ENCODE measurements at regions not wholly inside any gene's neighbourhood (a gene's known extent, or its start where the extent isn't known, plus 50 kb on each side); places are given as distances from the start of the nearest gene placed in this dataset.
"Not testable (repeated sequence)": the region's sequence is repeated elsewhere in the genome, so short reads cannot be mapped to it uniquely, and the experiment has no call there.

- H3K27me3 ChIP-seq (ENCODE audit: control insufficient read depth, insufficient read depth, low read length); CTCF ChIA-PET; DNase-seq (ENCODE audit: low read depth, low spot score); BruUV-seq (replicated peaks); intact Hi-C loops (cut with micrococcal nuclease; ENCODE audit: unreplicated experiment); POLR2A ChIA-PET; in situ Hi-C loops (cut with HindIII; ENCODE audit: low pct_unique_long_range_greater_than_20kb, low sequenced_read_pairs); H3K4me1 ChIP-seq (ENCODE audit: control insufficient read depth, insufficient read depth, low read length); ATAC-seq; H3K9me3 ChIP-seq (ENCODE audit: control insufficient read depth, insufficient read depth, low read depth, low read length); H3K4me3 ChIP-seq (ENCODE audit: low read depth in 2 of 2, low read length in 2 of 2); H3K36me3 ChIP-seq (ENCODE audit: control insufficient read depth, insufficient read depth, low read length); H3K27ac ChIP-seq (ENCODE audit: low read length): not testable (repeated sequence)
Measured at GRCh38 chr15:44829150-44829549, 92.8 kb downstream of the TRIM69 start.

GRCh38 chr15:44830692-44831408 lies 94.5 kb downstream of the TRIM69 start:
- POLR2A ChIA-PET; DNase-seq (ENCODE audit: low read depth, low spot score); BruUV-seq (replicated peaks): not testable (repeated sequence)

GRCh38 chr15:44831409-44831741 lies 95.0 kb downstream of the TRIM69 start:
- H3K4me1 ChIP-seq (ENCODE audit: control insufficient read depth, insufficient read depth, low read length); DNase-seq (ENCODE audit: low read depth, low spot score); H3K27me3 ChIP-seq (ENCODE audit: control insufficient read depth, insufficient read depth, low read length); H3K4me3 ChIP-seq (ENCODE audit: low read depth in 2 of 2, low read length in 2 of 2); ATAC-seq; H3K9me3 ChIP-seq (ENCODE audit: control insufficient read depth, insufficient read depth, low read depth, low read length); CTCF ChIA-PET; intact Hi-C loops (cut with micrococcal nuclease; ENCODE audit: unreplicated experiment); in situ Hi-C loops (cut with HindIII; ENCODE audit: low pct_unique_long_range_greater_than_20kb, low sequenced_read_pairs); H3K27ac ChIP-seq (ENCODE audit: low read length); BruUV-seq (replicated peaks); H3K36me3 ChIP-seq (ENCODE audit: control insufficient read depth, insufficient read depth, low read length): not testable (repeated sequence)
- POLR2A ChIA-PET = interaction anchor here (0.7 kb wide), 1 partner anchor 285 kb away, joined by 5 read pairs; no protein-coding TSS in a partner anchor

More at GRCh38 chr15:44830692-44831408, 94.5 kb downstream of the TRIM69 start:
- CTCF ChIA-PET = interaction anchor here (0.6 kb wide), 1 partner anchor 255 kb away, joined by 4 read pairs; no protein-coding TSS in a partner anchor
- H3K36me3 ChIP-seq (ENCODE audit: control insufficient read depth, insufficient read depth, low read length); intact Hi-C loops (cut with micrococcal nuclease; ENCODE audit: unreplicated experiment); H3K4me1 ChIP-seq (ENCODE audit: control insufficient read depth, insufficient read depth, low read length); H3K27me3 ChIP-seq (ENCODE audit: control insufficient read depth, insufficient read depth, low read length); H3K27ac ChIP-seq (ENCODE audit: low read length); in situ Hi-C loops (cut with HindIII; ENCODE audit: low pct_unique_long_range_greater_than_20kb, low sequenced_read_pairs); H3K4me3 ChIP-seq (ENCODE audit: low read depth in 2 of 2, low read length in 2 of 2); H3K9me3 ChIP-seq (ENCODE audit: control insufficient read depth, insufficient read depth, low read depth, low read length): not testable (repeated sequence)
- ATAC-seq = peak; percentile 26; the same call in 1 of the 2 replicates

DNA sequence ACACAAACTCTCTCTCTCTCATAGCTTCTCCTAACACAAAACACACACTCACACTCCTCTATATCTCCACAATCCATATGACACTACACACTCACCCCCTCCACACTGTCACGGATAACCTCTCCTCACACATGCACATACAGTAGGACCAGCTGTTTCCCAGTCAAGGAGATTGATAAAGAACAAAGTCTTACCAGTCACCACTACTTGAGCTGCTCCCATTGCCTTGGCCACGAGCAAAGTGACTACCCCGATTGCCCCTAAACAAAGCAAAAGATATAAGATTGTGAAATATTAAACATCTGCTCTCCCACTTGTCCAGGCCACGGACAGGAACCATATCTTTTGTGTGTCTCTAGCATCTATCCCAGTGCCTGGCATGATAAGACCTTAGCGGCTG lies 95.8 kb downstream of the TRIM69 start:
- H3K27me3 ChIP-seq (ENCODE audit: control insufficient read depth, insufficient read depth, low read length); CTCF ChIA-PET; H3K36me3 ChIP-seq (ENCODE audit: control insufficient read depth, insufficient read depth, low read length); intact Hi-C loops (cut with micrococcal nuclease; ENCODE audit: unreplicated experiment); H3K4me3 ChIP-seq (ENCODE audit: low read depth in 2 of 2, low read length in 2 of 2); ATAC-seq; H3K9me3 ChIP-seq (ENCODE audit: control insufficient read depth, insufficient read depth, low read depth, low read length); in situ Hi-C loops (cut with HindIII; ENCODE audit: low pct_unique_long_range_greater_than_20kb, low sequenced_read_pairs); DNase-seq (ENCODE audit: low read depth, low spot score); BruUV-seq (replicated peaks); H3K4me1 ChIP-seq (ENCODE audit: control insufficient read depth, insufficient read depth, low read length); H3K27ac ChIP-seq (ENCODE audit: low read length): not testable (repeated sequence)
- POLR2A ChIA-PET = interaction anchor here (0.7 kb wide), 2 partner anchors 262 to 286 kb away, joined by 3 to 5 read pairs; no protein-coding TSS in a partner anchor

DNA sequence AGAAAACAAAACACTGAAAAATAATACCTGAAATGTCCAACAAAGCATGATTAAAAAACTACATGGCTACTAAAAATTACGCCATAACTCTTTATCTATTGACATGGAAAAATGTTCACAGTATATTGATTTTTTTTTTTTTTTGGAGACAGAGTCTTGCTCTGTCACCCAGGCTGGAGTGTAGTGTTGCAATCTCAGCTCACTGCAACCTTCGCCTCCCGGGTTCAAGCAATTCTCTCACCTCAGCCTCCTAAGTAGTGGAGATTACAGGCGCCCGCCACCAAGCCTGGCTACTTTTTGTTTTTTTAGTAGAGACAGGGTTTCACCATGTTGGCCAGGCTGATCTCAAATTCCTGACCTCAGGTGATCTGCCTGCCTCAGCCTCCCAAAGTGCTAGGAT lies 96.8 kb downstream of the TRIM69 start:
- H3K27ac ChIP-seq (ENCODE audit: low read length); in situ Hi-C loops (cut with HindIII; ENCODE audit: low pct_unique_long_range_greater_than_20kb, low sequenced_read_pairs); POLR2A ChIA-PET; BruUV-seq (replicated peaks); H3K36me3 ChIP-seq (ENCODE audit: control insufficient read depth, insufficient read depth, low read length); CTCF ChIA-PET; H3K4me1 ChIP-seq (ENCODE audit: control insufficient read depth, insufficient read depth, low read length); intact Hi-C loops (cut with micrococcal nuclease; ENCODE audit: unreplicated experiment); ATAC-seq; H3K27me3 ChIP-seq (ENCODE audit: control insufficient read depth, insufficient read depth, low read length); DNase-seq (ENCODE audit: low read depth, low spot score); H3K4me3 ChIP-seq (ENCODE audit: low read depth in 2 of 2, low read length in 2 of 2); H3K9me3 ChIP-seq (ENCODE audit: control insufficient read depth, insufficient read depth, low read depth, low read length): not testable (repeated sequence)

GRCh38 chr15:44833761-44834160 lies 97.4 kb downstream of the TRIM69 start:
- H3K27me3 ChIP-seq (ENCODE audit: control insufficient read depth, insufficient read depth, low read length); CTCF ChIA-PET; H3K36me3 ChIP-seq (ENCODE audit: control insufficient read depth, insufficient read depth, low read length); ATAC-seq; H3K9me3 ChIP-seq (ENCODE audit: control insufficient read depth, insufficient read depth, low read depth, low read length); H3K4me1 ChIP-seq (ENCODE audit: control insufficient read depth, insufficient read depth, low read length); in situ Hi-C loops (cut with HindIII; ENCODE audit: low pct_unique_long_range_greater_than_20kb, low sequenced_read_pairs); POLR2A ChIA-PET; H3K4me3 ChIP-seq (ENCODE audit: low read depth in 2 of 2, low read length in 2 of 2); intact Hi-C loops (cut with micrococcal nuclease; ENCODE audit: unreplicated experiment); BruUV-seq (replicated peaks); H3K27ac ChIP-seq (ENCODE audit: low read length); DNase-seq (ENCODE audit: low read depth, low spot score): not testable (repeated sequence)

DNA sequence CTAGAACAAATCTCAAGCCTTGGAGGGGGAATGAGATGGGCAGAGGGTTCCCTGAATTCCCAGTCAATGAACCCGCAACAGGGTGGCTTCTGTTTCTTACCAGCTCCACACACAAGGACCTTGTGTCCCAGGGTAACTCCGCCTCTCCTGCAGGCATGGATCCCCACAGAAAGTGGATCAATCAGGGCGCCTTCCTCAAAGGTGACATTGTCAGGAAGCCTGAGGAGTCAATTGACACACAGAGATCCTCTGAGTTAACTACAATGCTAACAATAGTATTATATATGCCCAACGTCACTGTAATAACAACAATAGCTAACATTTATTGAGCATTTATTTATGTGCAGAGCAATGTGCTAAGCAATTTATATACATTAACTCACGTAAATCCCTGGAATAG lies 98.8 kb downstream of the TRIM69 start:
- H3K36me3 ChIP-seq (ENCODE audit: control insufficient read depth, insufficient read depth, low read length); BruUV-seq (replicated peaks); CTCF ChIA-PET; H3K27ac ChIP-seq (ENCODE audit: low read length); ATAC-seq; H3K4me3 ChIP-seq (ENCODE audit: low read depth in 2 of 2, low read length in 2 of 2); H3K9me3 ChIP-seq (ENCODE audit: control insufficient read depth, insufficient read depth, low read depth, low read length); intact Hi-C loops (cut with micrococcal nuclease; ENCODE audit: unreplicated experiment); DNase-seq (ENCODE audit: low read depth, low spot score); H3K27me3 ChIP-seq (ENCODE audit: control insufficient read depth, insufficient read depth, low read length); in situ Hi-C loops (cut with HindIII; ENCODE audit: low pct_unique_long_range_greater_than_20kb, low sequenced_read_pairs); H3K4me1 ChIP-seq (ENCODE audit: control insufficient read depth, insufficient read depth, low read length): not testable (repeated sequence)
- POLR2A ChIA-PET = interaction anchor here (0.5 kb wide), 1 partner anchor 122 kb away, joined by 4 read pairs; no protein-coding TSS in a partner anchor
